ENCODE measurements at regions not wholly inside any gene's neighbourhood (a gene's known extent, or its start where the extent isn't known, plus 50 kb on each side); places are given as distances from the start of the nearest gene placed in this dataset.

DNA sequence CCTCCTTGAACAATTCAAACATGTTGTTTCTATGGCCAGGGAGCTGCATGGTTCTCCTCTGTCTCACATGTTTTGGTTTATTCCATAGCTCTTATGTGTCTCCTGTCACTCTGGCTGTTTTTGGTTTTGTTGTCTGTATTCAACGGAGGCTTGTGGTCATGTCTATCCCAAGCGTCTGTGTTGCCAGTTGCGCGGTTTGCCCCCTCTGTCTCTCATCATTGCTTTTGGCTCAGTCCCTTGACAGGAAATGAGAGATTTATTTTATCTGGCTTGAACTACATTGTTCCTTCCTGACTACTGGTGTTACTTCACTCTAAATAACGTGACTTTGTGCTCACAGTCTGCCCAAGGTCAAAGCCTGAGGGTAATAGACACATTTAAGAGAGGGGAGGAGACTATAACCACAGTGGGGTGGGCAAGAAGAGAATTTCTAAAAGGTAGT, 96.4 kb upstream of the SOX5 start (continued):
- TF ChIP-seq, protein P1, sequence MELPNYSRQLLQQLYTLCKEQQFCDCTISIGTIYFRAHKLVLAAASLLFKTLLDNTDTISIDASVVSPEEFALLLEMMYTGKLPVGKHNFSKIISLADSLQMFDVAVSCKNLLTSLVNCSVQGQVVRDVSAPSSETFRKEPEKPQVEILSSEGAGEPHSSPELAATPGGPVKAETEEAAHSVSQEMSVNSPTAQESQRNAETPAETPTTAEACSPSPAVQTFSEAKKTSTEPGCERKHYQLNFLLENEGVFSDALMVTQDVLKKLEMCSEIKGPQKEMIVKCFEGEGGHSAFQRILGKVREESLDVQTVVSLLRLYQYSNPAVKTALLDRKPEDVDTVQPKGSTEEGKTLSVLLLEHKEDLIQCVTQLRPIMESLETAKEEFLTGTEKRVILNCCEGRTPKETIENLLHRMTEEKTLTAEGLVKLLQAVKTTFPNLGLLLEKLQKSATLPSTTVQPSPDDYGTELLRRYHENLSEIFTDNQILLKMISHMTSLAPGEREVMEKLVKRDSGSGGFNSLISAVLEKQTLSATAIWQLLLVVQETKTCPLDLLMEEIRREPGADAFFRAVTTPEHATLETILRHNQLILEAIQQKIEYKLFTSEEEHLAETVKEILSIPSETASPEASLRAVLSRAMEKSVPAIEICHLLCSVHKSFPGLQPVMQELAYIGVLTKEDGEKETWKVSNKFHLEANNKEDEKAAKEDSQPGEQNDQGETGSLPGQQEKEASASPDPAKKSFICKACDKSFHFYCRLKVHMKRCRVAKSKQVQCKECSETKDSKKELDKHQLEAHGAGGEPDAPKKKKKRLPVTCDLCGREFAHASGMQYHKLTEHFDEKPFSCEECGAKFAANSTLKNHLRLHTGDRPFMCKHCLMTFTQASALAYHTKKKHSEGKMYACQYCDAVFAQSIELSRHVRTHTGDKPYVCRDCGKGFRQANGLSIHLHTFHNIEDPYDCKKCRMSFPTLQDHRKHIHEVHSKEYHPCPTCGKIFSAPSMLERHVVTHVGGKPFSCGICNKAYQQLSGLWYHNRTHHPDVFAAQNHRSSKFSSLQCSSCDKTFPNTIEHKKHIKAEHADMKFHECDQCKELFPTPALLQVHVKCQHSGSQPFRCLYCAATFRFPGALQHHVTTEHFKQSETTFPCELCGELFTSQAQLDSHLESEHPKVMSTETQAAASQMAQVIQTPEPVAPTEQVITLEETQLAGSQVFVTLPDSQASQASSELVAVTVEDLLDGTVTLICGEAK (IDR thresholded peaks at IDR 0.05), result no peak
- TF ChIP-seq, protein P1 (CRISPR knock-in tag; IDR thresholded peaks at IDR 0.05), result no peak
- TF ChIP-seq KLF16 (CRISPR knock-in tag; IDR thresholded peaks at IDR 0.05) (no peak), IRX3 (CRISPR knock-in tag; IDR thresholded peaks at IDR 0.05; ENCODE audit: borderline replicate concordance, low read depth) (no peak), ZNF75D (CRISPR knock-in tag; IDR thresholded peaks at IDR 0.05; ENCODE audit: borderline replicate concordance) (no peak), TEAD2 (CRISPR knock-in tag; IDR thresholded peaks at IDR 0.05) (no peak), GATA4 (IDR thresholded peaks at IDR 0.05; ENCODE audit: borderline replicate concordance, low read depth) (peak; percentile 64; the same call in 1 of the 2 replicates), GFI1 (CRISPR knock-in tag; IDR thresholded peaks at IDR 0.05; ENCODE audit: borderline replicate concordance) (peak; percentile 94), ATF7 (IDR thresholded peaks at IDR 0.05) (no peak), ATF7 (CRISPR knock-in tag; IDR thresholded peaks at IDR 0.05) (no peak), ZNF782 (CRISPR knock-in tag; IDR thresholded peaks at IDR 0.05; ENCODE audit: borderline replicate concordance) (no peak), ZNF891 (CRISPR knock-in tag; IDR thresholded peaks at IDR 0.05) (no peak), FOXK2 (IDR thresholded peaks at IDR 0.05) (no peak), ZNF652 (CRISPR knock-in tag; IDR thresholded peaks at IDR 0.05; ENCODE audit: borderline replicate concordance, low read depth) (no peak), SOX6 (IDR thresholded peaks at IDR 0.05) (no peak), SOX6 (CRISPR knock-in tag; IDR thresholded peaks at IDR 0.05) (peak; percentile 93)
- TF ChIP-seq, protein P2, sequence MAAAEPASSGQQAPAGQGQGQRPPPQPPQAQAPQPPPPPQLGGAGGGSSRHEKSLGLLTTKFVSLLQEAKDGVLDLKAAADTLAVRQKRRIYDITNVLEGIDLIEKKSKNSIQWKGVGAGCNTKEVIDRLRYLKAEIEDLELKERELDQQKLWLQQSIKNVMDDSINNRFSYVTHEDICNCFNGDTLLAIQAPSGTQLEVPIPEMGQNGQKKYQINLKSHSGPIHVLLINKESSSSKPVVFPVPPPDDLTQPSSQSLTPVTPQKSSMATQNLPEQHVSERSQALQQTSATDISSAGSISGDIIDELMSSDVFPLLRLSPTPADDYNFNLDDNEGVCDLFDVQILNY (CRISPR knock-in tag; conservative IDR thresholded peaks at IDR 0.05), result no peak
- TF ChIP-seq, protein P3, sequence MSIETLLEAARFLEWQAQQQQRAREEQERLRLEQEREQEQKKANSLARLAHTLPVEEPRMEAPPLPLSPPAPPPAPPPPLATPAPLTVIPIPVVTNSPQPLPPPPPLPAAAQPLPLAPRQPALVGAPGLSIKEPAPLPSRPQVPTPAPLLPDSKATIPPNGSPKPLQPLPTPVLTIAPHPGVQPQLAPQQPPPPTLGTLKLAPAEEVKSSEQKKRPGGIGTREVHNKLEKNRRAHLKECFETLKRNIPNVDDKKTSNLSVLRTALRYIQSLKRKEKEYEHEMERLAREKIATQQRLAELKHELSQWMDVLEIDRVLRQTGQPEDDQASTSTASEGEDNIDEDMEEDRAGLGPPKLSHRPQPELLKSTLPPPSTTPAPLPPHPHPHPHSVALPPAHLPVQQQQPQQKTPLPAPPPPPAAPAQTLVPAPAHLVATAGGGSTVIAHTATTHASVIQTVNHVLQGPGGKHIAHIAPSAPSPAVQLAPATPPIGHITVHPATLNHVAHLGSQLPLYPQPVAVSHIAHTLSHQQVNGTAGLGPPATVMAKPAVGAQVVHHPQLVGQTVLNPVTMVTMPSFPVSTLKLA (IDR thresholded peaks at IDR 0.05), result no peak

All from HepG2 (cell line).